ENCODE measurements at regions not wholly inside any gene's neighbourhood (a gene's known extent, or its start where the extent isn't known, plus 50 kb on each side); places are given as distances from the start of the nearest gene placed in this dataset.
"Not testable (repeated sequence)": the region's sequence is repeated elsewhere in the genome, so short reads cannot be mapped to it uniquely, and the experiment has no call there.

GRCh38 chr1:83318366-83318765 is 680.6 kb downstream of the TTLL7 start:
- FAIRE-seq (peak; percentile 15), DNase-seq (no peak)
- Histone ChIP-seq H3K27ac (ENCODE audit: low read depth in 2 of 2, low read length in 2 of 2) (no peak overlapping the region), H3K4me3 (ENCODE audit: low read length in 3 of 3) (no peak overlapping the region), H3K36me3 (ENCODE audit: control insufficient read depth in 2 of 3, insufficient read depth in 3 of 3, low read length in 3 of 3) (no peaks in the 10 kb centered on the region), H3K9me3 (ENCODE audit: control insufficient read depth in 2 of 3, insufficient read depth in 1 of 3, low read length in 3 of 3) (no peaks in the 10 kb centered on the region), H3K27me3 (ENCODE audit: control insufficient read depth, insufficient read depth, low read length) (no peaks in the 10 kb centered on the region), H3K9ac (ENCODE audit: low read length in 3 of 3) (no peak overlapping the region), H3K4me1 (ENCODE audit: control insufficient read depth in 2 of 3, insufficient read depth in 2 of 3, low read depth in 1 of 3, low read length in 3 of 3) (no peaks in the 10 kb centered on the region)
- no peak for TF ChIP-seq CTCF (IDR thresholded peaks at IDR 0.05; ENCODE audit: borderline replicate concordance, extremely low read depth, insufficient read depth)
- intact Hi-C loops (cut with DNase I): no loop called here

- H3K9me3 ChIP-seq (ENCODE audit: control insufficient read depth in 2 of 3, insufficient read depth in 1 of 3, low read length in 3 of 3); H3K27ac ChIP-seq (ENCODE audit: low read depth in 2 of 2, low read length in 2 of 2); intact Hi-C loops (cut with DNase I); H3K36me3 ChIP-seq (ENCODE audit: control insufficient read depth in 2 of 3, insufficient read depth in 3 of 3, low read length in 3 of 3); DNase-seq; H3K27me3 ChIP-seq (ENCODE audit: control insufficient read depth, insufficient read depth, low read length); H3K9ac ChIP-seq (ENCODE audit: low read length in 3 of 3); H3K4me1 ChIP-seq (ENCODE audit: control insufficient read depth in 2 of 3, insufficient read depth in 2 of 3, low read depth in 1 of 3, low read length in 3 of 3); H3K4me3 ChIP-seq (ENCODE audit: low read length in 3 of 3); FAIRE-seq: not testable (repeated sequence)
Observed at GRCh38 chr1:83315446-83315845, 683.5 kb downstream of the TTLL7 start.

GRCh38 chr1:83310161-83310560 is 688.8 kb downstream of the TTLL7 start:
- H3K27me3 ChIP-seq (ENCODE audit: control insufficient read depth, insufficient read depth, low read length); H3K9me3 ChIP-seq (ENCODE audit: control insufficient read depth in 2 of 3, insufficient read depth in 1 of 3, low read length in 3 of 3); DNase-seq; H3K36me3 ChIP-seq (ENCODE audit: control insufficient read depth in 2 of 3, insufficient read depth in 3 of 3, low read length in 3 of 3); FAIRE-seq; H3K4me1 ChIP-seq (ENCODE audit: control insufficient read depth in 2 of 3, insufficient read depth in 2 of 3, low read depth in 1 of 3, low read length in 3 of 3); intact Hi-C loops (cut with DNase I); H3K9ac ChIP-seq (ENCODE audit: low read length in 3 of 3); H3K4me3 ChIP-seq (ENCODE audit: low read length in 3 of 3); H3K27ac ChIP-seq (ENCODE audit: low read depth in 2 of 2, low read length in 2 of 2): not testable (repeated sequence)

- H3K27ac ChIP-seq (ENCODE audit: low read depth in 2 of 2, low read length in 2 of 2); DNase-seq; H3K27me3 ChIP-seq (ENCODE audit: control insufficient read depth, insufficient read depth, low read length); H3K4me1 ChIP-seq (ENCODE audit: control insufficient read depth in 2 of 3, insufficient read depth in 2 of 3, low read depth in 1 of 3, low read length in 3 of 3); H3K36me3 ChIP-seq (ENCODE audit: control insufficient read depth in 2 of 3, insufficient read depth in 3 of 3, low read length in 3 of 3); intact Hi-C loops (cut with DNase I); H3K9ac ChIP-seq (ENCODE audit: low read length in 3 of 3); H3K9me3 ChIP-seq (ENCODE audit: control insufficient read depth in 2 of 3, insufficient read depth in 1 of 3, low read length in 3 of 3); H3K4me3 ChIP-seq (ENCODE audit: low read length in 3 of 3): not testable (repeated sequence)
- peak; percentile 15 for FAIRE-seq
Observed at GRCh38 chr1:83309035-83309434, 689.9 kb downstream of the TTLL7 start.

- DNase-seq; intact Hi-C loops (cut with DNase I); H3K4me1 ChIP-seq (ENCODE audit: control insufficient read depth in 2 of 3, insufficient read depth in 2 of 3, low read depth in 1 of 3, low read length in 3 of 3); H3K4me3 ChIP-seq (ENCODE audit: low read length in 3 of 3); H3K9ac ChIP-seq (ENCODE audit: low read length in 3 of 3); H3K9me3 ChIP-seq (ENCODE audit: control insufficient read depth in 2 of 3, insufficient read depth in 1 of 3, low read length in 3 of 3); H3K27ac ChIP-seq (ENCODE audit: low read depth in 2 of 2, low read length in 2 of 2); FAIRE-seq; H3K27me3 ChIP-seq (ENCODE audit: control insufficient read depth, insufficient read depth, low read length); H3K36me3 ChIP-seq (ENCODE audit: control insufficient read depth in 2 of 3, insufficient read depth in 3 of 3, low read length in 3 of 3): not testable (repeated sequence)
Observed at GRCh38 chr1:83306811-83307210, 692.1 kb downstream of the TTLL7 start.

- H3K9ac ChIP-seq (ENCODE audit: low read length in 3 of 3); FAIRE-seq; intact Hi-C loops (cut with DNase I); H3K36me3 ChIP-seq (ENCODE audit: control insufficient read depth in 2 of 3, insufficient read depth in 3 of 3, low read length in 3 of 3); H3K27ac ChIP-seq (ENCODE audit: low read depth in 2 of 2, low read length in 2 of 2); H3K4me3 ChIP-seq (ENCODE audit: low read length in 3 of 3); H3K4me1 ChIP-seq (ENCODE audit: control insufficient read depth in 2 of 3, insufficient read depth in 2 of 3, low read depth in 1 of 3, low read length in 3 of 3); DNase-seq; H3K9me3 ChIP-seq (ENCODE audit: control insufficient read depth in 2 of 3, insufficient read depth in 1 of 3, low read length in 3 of 3); H3K27me3 ChIP-seq (ENCODE audit: control insufficient read depth, insufficient read depth, low read length): not testable (repeated sequence)
Observed at GRCh38 chr1:83295594-83295993, 703.3 kb downstream of the TTLL7 start.

GRCh38 chr1:83287391-83287790 is 711.5 kb downstream of the TTLL7 start:
- H3K27ac ChIP-seq (ENCODE audit: low read depth in 2 of 2, low read length in 2 of 2); H3K9me3 ChIP-seq (ENCODE audit: control insufficient read depth in 2 of 3, insufficient read depth in 1 of 3, low read length in 3 of 3); H3K4me3 ChIP-seq (ENCODE audit: low read length in 3 of 3); H3K4me1 ChIP-seq (ENCODE audit: control insufficient read depth in 2 of 3, insufficient read depth in 2 of 3, low read depth in 1 of 3, low read length in 3 of 3); intact Hi-C loops (cut with DNase I); H3K27me3 ChIP-seq (ENCODE audit: control insufficient read depth, insufficient read depth, low read length); FAIRE-seq; DNase-seq; H3K9ac ChIP-seq (ENCODE audit: low read length in 3 of 3); H3K36me3 ChIP-seq (ENCODE audit: control insufficient read depth in 2 of 3, insufficient read depth in 3 of 3, low read length in 3 of 3): not testable (repeated sequence)

- H3K27me3 ChIP-seq (ENCODE audit: control insufficient read depth, insufficient read depth, low read length); H3K36me3 ChIP-seq (ENCODE audit: control insufficient read depth in 2 of 3, insufficient read depth in 3 of 3, low read length in 3 of 3); H3K9me3 ChIP-seq (ENCODE audit: control insufficient read depth in 2 of 3, insufficient read depth in 1 of 3, low read length in 3 of 3); H3K4me3 ChIP-seq (ENCODE audit: low read length in 3 of 3); H3K9ac ChIP-seq (ENCODE audit: low read length in 3 of 3); H3K27ac ChIP-seq (ENCODE audit: low read depth in 2 of 2, low read length in 2 of 2); DNase-seq; FAIRE-seq; intact Hi-C loops (cut with DNase I); H3K4me1 ChIP-seq (ENCODE audit: control insufficient read depth in 2 of 3, insufficient read depth in 2 of 3, low read depth in 1 of 3, low read length in 3 of 3): not testable (repeated sequence)
Observed at GRCh38 chr1:83274656-83275055, 724.3 kb downstream of the TTLL7 start.
